ENCODE measurements at regions not wholly inside any gene's neighbourhood (a gene's known extent, or its start where the extent isn't known, plus 50 kb on each side); places are given as distances from the start of the nearest gene placed in this dataset.

DNA sequence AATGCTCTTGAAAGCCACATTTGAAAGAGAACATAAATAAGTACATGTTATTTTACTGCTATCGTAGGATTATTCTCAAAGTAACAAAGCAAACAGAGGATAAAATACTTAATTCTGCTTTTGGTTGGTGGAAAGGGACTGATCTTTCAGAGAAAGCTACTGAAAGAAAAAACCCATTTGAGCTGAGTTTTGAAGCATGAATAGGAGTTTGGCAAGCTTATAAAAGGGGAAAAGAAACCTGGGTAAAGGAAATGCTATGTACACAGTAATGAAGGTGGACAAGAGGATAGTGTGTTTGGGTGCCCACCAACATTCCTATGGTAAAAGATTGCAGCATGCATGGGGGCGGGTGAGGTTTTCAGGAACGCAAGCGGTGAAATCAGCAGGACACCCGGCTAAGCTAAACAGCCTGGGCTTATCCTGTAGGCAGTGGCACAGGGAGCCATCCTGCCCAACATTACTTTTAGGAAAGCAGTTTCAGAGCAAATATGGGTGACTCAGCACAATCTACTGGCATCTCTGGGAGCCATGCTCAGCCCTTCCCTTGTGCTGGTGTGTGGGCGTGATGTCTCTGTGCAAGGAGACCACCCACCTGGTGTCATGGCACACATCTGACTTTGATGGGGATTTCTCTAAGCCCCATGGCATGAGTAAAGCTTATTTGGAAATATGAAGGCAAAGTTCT lies 673.9 kb upstream of the KLF4 start:
- Mint-ChIP-seq H3K27ac (no peak overlapping the region), H3K4me1 (no peaks in the 10 kb centered on the region), H3K4me3 (no peak overlapping the region), H3K36me3 (ENCODE audit: low read depth) (no peaks in the 10 kb centered on the region), H3K27me3 (no peaks in the 10 kb centered on the region), H3K9me3 (peaks cover 7% of the 10 kb centered on the region)
- ATAC-seq = no peak
- DNase-seq = no peak

DNA sequence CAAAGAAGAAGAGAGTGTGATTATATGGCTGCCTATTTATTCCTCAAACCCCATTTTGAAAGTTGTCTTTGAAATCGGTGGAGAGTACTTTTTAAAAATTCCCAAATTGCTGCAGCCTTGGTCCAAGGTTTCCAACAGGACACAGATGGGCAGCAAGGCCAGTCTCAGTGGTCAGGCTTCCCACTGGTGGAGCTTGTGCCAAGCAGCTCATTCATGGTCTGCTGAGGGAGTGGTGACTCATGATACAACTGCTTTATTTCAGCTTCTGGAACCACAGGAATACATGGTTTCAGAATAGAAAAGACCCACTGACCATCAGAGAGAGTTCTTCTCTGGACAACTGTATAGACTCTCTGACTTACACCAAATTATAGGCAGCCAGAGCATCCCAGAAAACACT lies 673.1 kb upstream of the KLF4 start:
- ATAC-seq (no peak), DNase-seq (no peak)
- Mint-ChIP-seq H3K27me3 (no peaks in the 10 kb centered on the region), H3K36me3 (ENCODE audit: low read depth) (no peaks in the 10 kb centered on the region), H3K9me3 (peaks cover 7% of the 10 kb centered on the region), H3K4me3 (no peak overlapping the region), H3K27ac (no peak overlapping the region), H3K4me1 (no peaks in the 10 kb centered on the region)

DNA sequence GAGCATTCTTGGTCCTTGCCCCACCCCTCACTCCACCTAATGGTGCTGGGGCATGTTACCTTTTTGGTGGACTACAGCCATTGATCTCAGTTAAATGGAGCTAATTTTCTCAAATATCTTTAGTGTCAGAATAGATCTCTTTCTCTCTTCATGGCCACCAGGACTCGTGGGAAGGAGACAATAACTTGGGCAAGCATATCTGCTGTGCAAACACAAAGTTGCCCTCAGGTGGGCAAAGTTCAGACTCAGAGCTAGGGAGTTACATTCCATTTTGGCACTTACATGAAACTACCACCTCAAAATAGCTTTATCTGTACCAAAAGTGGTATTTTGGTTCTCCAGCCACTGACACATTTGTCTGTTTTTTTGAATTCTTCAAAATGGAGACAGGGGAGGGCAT lies 671.9 kb upstream of the KLF4 start:
- peaks cover 7% of the 10 kb centered on the region for H3K9me3 Mint-ChIP-seq
- H3K27ac Mint-ChIP-seq = no peak overlapping the region
- H3K27me3 Mint-ChIP-seq = no peaks in the 10 kb centered on the region
- H3K4me1 Mint-ChIP-seq = no peaks in the 10 kb centered on the region
- ATAC-seq = no peak
- H3K4me3 Mint-ChIP-seq = no peak overlapping the region
- no peak for DNase-seq
- H3K36me3 Mint-ChIP-seq (ENCODE audit: low read depth) = no peaks in the 10 kb centered on the region

DNA sequence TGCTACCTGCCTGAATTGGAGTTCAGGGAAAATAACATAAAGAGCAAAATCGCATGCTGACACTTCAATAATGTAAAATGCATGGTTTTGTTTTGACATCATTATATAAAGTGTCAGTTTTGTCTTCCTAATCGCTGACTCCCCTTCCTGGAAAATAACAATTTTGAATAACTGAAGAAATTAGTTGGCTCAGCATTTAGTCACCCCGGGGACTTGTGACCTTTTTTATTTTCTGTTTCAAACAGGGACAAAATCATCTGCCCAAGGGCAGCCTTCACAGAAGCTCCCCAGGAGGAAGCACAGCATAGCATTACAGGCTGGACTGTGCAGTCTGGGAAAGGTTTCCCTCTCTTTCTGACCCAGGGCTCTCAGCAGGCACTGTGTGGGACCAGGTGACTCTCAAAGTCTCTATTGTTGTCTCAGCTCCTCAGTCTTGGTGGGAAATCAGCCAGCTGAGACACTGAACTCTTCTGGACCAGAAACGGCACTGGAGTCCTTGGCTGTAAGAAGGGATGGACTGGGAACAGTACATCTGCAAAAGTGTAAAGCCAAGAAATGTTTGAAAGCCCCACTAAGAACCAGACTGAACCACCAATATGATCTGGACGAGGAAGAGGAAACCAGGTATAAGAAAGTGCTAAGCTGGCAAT lies 671.3 kb upstream of the KLF4 start:
- Mint-ChIP-seq H3K9me3 (peaks cover 4% of the 10 kb centered on the region), H3K27ac (no peak overlapping the region), H3K4me3 (no peak overlapping the region), H3K4me1 (no peaks in the 10 kb centered on the region), H3K36me3 (ENCODE audit: low read depth) (no peaks in the 10 kb centered on the region), H3K27me3 (no peaks in the 10 kb centered on the region)
- DNase-seq = no peak
- no peak for ATAC-seq

DNA sequence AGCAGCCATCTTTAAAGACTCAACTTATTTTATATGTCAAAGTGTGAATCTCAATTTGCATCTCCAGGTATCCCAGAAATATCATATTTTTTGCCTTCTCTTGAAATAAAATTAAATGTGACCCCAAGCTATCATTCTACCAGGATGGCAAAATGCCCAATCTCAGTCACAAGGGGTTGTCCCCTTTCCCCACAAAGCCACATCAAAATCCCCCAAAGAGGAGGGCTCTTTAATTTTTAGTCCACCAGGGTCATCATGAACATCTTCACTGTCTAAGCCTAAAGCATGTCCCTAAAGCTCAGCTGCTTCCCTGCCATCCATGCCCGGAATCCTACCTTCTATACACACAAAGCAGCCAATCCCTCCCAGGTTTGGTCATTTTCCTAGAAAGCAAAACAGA lies 670.5 kb upstream of the KLF4 start:
- Mint-ChIP-seq H3K27me3 (no peaks in the 10 kb centered on the region), H3K9me3 (no peaks in the 10 kb centered on the region), H3K4me3 (no peak overlapping the region), H3K4me1 (no peaks in the 10 kb centered on the region), H3K36me3 (ENCODE audit: low read depth) (no peaks in the 10 kb centered on the region), H3K27ac (no peak overlapping the region)
- no peak for DNase-seq
- ATAC-seq = no peak

DNA sequence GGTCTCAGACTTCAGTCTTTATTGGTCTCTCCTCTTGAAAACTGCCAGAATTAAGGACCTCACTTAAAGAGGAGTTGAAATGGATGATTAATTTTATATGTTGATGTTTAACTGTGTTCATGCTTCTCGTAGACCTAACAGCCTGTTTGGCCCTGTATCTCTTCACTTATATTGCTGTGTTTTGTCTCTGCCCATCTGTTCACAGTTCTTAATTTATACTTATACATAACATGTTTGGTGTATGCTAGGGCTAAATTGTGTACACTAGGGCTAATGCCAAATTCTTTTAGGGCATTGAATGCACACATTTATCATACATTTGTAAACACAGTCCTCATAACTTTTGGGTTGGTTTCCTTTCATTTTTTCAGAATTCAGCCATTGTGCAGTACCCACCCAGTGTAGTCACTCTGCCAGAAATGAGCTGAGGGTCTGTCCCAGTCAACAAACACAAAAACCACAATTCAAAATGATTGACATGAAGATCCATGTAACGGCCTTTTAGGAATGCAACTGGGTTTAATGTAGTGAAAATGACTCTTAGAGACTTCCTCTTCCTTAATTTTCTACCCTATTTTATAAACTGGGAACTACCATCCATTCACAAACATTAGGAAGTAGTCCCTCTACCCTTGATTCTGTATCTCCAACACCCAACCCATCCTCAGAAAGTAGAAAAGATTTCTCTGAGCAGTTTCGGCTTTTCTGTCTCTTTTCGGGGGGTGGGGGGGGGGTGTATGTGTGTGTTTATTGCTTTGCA lies 668.8 kb upstream of the KLF4 start:
- Mint-ChIP-seq H3K4me3 (no peak overlapping the region), H3K27me3 (no peaks in the 10 kb centered on the region), H3K9me3 (no peaks in the 10 kb centered on the region), H3K36me3 (ENCODE audit: low read depth) (no peaks in the 10 kb centered on the region), H3K27ac (no peak overlapping the region), H3K4me1 (no peaks in the 10 kb centered on the region)
- ATAC-seq (no peak), DNase-seq (no peak)

DNA sequence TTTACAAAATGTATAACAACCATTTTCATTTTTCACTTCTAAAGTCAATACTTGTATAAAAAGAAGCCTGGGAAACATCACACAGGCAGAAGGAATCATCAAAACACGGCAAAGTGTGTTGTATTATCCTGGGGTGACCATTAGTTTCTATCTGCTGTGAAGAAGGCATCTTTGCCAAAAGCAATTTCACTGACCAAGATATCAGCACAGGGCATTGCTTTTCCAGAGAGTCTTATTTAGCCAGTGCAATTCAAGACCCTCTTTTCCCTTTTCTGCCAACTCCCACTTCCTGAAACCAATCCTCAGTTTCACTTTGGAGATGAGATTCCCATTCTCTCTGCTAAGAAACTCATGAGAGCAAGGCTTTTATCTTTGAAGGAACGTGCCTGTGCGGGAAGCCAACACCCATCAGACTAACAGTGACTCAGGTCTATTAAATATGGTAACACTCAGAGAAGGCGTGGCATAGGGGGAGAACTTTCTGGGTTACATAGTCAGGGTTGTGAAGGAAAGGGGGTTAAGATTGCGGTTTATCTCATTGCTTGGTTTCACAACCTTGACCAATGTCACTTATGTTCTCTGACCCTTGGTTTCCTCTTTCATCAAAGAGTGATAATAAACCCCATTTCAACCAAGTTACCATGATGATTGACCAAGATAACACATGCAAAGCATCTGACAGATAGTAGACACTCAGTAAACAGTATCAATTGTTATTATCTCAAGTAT lies 666.9 kb upstream of the KLF4 start:
- ATAC-seq (no peak), DNase-seq (no peak)
- H3K27me3 Mint-ChIP-seq = no peaks in the 10 kb centered on the region
- no peaks in the 10 kb centered on the region for H3K4me1 Mint-ChIP-seq
- H3K27ac Mint-ChIP-seq = no peak overlapping the region
- no peak overlapping the region for H3K4me3 Mint-ChIP-seq
- H3K36me3 Mint-ChIP-seq (ENCODE audit: low read depth) = no peaks in the 10 kb centered on the region
- H3K9me3 Mint-ChIP-seq = peaks cover 4% of the 10 kb centered on the region

DNA sequence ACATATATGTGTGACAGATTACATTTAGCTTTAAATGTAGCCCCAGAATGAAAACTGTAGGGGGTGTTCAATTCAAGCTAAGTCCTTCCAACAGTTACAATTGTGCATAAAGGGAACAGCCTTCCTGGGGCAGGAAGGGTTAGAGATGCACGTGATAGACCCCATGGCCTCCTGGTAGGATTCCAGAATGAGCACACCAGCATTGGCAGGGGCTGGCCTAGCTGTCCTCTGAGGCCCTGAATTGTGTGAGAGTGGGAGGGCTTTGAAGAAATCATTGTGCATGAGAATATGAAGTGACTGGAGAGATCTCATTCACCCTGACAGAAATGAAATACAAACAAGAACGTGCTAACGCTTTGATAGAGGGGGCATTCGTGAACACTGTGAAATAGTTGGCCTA lies 663.8 kb upstream of the KLF4 start:
- H3K9me3 Mint-ChIP-seq = peaks cover 4% of the 10 kb centered on the region
- DNase-seq (no peak), ATAC-seq (no peak)
- no peaks in the 10 kb centered on the region for H3K27me3 Mint-ChIP-seq
- H3K4me3 Mint-ChIP-seq = no peak overlapping the region
- no peak overlapping the region for H3K27ac Mint-ChIP-seq
- H3K4me1 Mint-ChIP-seq = no peaks in the 10 kb centered on the region
- H3K36me3 Mint-ChIP-seq (ENCODE audit: low read depth) = no peaks in the 10 kb centered on the region

DNA sequence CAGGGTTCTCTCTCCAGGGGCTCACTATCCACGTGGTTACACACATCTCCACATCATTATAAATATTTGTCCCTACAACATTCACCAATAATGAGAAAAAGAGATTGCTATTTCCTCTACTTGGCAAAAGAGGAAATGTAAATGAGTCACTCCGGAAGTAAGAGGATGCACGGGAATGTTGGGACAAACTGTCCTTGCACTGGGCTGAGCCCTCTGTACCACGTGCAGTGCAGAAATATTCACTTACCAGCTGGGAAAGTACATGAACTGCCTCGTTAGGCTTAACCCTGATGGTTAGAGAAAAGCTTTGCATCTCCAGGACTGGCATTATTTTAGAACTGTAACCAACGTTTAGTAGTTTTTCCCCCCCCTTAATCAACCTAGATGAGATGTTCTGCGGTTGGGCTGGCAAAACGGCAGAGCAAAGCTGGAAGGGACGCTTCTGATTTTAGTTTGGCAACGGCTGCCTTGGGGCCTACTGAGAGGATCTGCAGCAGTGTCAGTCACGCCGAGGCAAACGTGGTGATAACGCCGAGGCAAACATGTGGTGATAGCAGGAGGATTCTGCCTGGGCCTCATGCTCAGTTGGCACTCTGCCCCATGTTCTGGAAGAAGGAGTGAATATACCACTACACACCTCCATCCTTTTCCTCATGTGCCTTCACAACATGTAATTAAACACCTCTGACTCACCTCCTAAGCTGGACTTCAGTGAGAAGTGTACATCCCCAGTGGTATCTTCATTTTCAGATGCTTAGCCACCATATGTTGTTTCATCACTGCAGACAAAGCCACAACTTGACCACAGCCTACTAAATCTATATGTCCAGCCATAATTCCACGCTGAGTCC lies 661.4 kb upstream of the KLF4 start:
- ATAC-seq = no peak
- Mint-ChIP-seq H3K27me3 (no peaks in the 10 kb centered on the region), H3K4me3 (no peak overlapping the region)

DNA sequence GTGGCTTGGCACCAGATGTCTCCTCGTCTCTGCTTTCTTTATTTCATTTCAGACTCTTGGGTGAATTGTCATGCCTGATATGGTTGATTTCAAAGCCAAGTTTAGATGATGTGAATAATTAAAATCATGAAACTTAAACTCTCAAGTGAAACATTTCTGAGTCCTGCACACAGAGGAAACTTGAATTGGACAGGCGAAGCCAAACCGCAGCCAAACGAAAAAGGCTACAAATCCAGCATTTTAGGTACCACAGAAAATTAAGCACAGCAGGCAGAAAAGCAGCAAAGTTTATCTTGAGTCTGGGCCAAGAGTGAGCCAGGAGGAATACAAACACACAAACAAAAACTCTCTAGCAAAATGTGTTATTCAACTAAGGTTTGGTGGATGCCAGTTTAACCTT lies 659.8 kb upstream of the KLF4 start:
- Mint-ChIP-seq H3K36me3 (ENCODE audit: low read depth) (no peaks in the 10 kb centered on the region), H3K4me3 (no peak overlapping the region), H3K9me3 (peaks cover 16% of the 10 kb centered on the region), H3K27ac (no peak overlapping the region), H3K27me3 (no peaks in the 10 kb centered on the region), H3K4me1 (no peaks in the 10 kb centered on the region)
- ATAC-seq (no peak), DNase-seq (no peak)

More for the DNA sequence above, 661.4 kb upstream of the KLF4 start:
- Mint-ChIP-seq H3K36me3 (ENCODE audit: low read depth) (no peaks in the 10 kb centered on the region), H3K4me1 (no peaks in the 10 kb centered on the region), H3K27ac (no peak overlapping the region), H3K9me3 (peaks cover 9% of the 10 kb centered on the region)
- DNase-seq = no peak

DNA sequence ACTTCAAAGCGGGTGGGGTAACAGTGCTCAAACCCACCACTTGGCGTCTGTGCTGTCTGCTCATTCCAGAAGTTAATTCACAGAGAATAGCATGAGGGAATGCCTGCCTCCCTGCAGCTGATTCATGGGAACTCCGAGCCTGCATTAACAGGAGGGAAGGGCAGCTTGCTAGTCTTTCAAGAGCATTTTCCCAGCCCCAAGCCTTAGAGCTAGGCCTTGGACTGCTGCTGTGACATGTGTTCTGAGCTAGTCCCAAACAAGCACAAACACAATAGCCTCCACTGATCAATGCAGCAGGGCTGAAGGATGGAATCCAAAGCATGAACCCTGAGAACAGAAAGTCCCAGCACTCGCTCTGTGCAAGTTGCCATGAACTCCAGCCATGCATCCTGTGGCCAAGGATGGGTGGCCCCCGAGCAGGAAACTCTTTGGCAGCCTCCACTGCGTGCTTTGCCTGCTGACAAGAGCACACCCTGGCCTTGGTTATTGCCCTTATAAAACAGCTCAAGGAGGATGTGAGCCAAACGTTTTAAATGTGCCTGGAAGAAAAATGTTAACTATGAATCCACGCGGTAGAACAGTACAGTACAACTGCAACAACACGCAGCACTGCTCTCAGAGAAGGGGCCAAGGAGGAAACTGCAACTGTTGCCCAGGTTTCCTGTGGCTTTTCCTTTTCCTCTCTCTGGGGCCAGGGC lies 653.1 kb upstream of the KLF4 start:
- peaks cover 10% of the 10 kb centered on the region for H3K9me3 Mint-ChIP-seq
- H3K4me1 Mint-ChIP-seq = no peaks in the 10 kb centered on the region
- DNase-seq (no peak), ATAC-seq (no peak)
- no peaks in the 10 kb centered on the region for H3K27me3 Mint-ChIP-seq
- H3K27ac Mint-ChIP-seq = no peak overlapping the region
- no peaks in the 10 kb centered on the region for H3K36me3 Mint-ChIP-seq (ENCODE audit: low read depth)
- no peak overlapping the region for H3K4me3 Mint-ChIP-seq

DNA sequence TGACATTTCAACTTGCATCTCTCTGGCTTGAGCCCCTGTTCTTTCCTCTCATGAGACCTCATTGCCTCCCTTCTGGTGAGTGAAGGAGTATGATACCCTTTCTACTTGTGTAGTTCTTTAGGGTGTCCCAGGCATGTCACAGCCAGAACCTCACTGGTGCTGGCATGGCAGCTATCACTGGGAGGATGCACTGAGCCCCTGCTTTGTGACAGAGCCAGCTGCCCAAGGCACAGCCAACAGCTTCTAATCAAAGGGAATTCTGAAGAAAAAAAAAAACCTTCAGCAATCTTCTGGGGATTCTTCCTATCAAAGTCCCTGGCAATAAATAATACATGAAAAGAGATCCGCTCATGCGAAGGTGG lies 652.6 kb upstream of the KLF4 start:
- DNase-seq (no peak), ATAC-seq (no peak)
- H3K4me1 Mint-ChIP-seq = no peaks in the 10 kb centered on the region
- no peak overlapping the region for H3K4me3 Mint-ChIP-seq
- no peaks in the 10 kb centered on the region for H3K36me3 Mint-ChIP-seq (ENCODE audit: low read depth)
- H3K9me3 Mint-ChIP-seq = peaks cover 10% of the 10 kb centered on the region
- H3K27ac Mint-ChIP-seq = no peak overlapping the region
- no peaks in the 10 kb centered on the region for H3K27me3 Mint-ChIP-seq

DNA sequence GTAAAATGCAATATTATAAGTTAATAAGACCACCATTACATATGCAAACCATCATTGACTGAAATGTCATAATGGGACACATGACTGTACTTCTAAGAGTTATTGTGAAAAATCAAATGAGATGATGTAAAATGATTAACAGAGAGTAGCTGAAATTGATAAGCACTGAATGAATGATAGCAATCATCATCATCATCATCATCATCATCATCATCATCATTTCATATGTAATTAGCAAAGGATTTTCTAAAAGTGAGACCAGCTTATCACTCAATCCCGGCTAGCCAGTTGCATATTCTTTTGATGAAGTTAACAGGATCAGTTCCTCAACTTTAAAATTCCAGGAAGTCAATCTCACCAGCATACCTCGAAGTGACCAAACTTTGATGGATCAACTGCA lies 650.3 kb upstream of the KLF4 start:
- DNase-seq (no peak), ATAC-seq (no peak)
- Mint-ChIP-seq H3K27ac (no peak overlapping the region), H3K9me3 (peaks cover 7% of the 10 kb centered on the region), H3K4me3 (no peak overlapping the region), H3K27me3 (no peaks in the 10 kb centered on the region), H3K4me1 (no peaks in the 10 kb centered on the region), H3K36me3 (ENCODE audit: low read depth) (no peaks in the 10 kb centered on the region)

DNA sequence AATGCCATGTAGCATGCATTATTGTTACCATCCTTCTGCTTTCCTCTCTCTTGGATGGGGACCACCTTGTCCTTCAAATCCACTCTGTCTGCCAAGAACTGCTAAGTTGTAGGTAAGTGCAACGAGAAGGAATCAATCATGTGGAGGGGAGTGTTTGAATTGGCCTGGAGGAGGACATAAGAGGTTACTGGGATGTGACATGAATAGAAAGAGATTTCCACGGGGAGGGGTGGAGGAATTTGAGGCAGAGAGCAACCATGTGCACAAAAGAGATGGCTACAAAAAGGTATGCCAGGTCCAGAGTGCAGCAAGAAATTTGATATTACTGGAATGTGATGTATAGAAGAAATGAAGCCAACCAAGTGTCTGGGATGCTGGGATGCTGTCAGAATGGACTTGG lies 648.9 kb upstream of the KLF4 start:
- H3K27ac Mint-ChIP-seq = no peak overlapping the region
- no peak for ATAC-seq
- H3K4me1 Mint-ChIP-seq = no peaks in the 10 kb centered on the region
- no peak overlapping the region for H3K4me3 Mint-ChIP-seq
- H3K27me3 Mint-ChIP-seq = no peaks in the 10 kb centered on the region
- no peak for DNase-seq
- H3K9me3 Mint-ChIP-seq = peaks cover 8% of the 10 kb centered on the region
- H3K36me3 Mint-ChIP-seq (ENCODE audit: low read depth) = no peaks in the 10 kb centered on the region
